ENCODE measurements at regions not wholly inside any gene's neighbourhood (a gene's known extent, or its start where the extent isn't known, plus 50 kb on each side); places are given as distances from the start of the nearest gene placed in this dataset.

DNA sequence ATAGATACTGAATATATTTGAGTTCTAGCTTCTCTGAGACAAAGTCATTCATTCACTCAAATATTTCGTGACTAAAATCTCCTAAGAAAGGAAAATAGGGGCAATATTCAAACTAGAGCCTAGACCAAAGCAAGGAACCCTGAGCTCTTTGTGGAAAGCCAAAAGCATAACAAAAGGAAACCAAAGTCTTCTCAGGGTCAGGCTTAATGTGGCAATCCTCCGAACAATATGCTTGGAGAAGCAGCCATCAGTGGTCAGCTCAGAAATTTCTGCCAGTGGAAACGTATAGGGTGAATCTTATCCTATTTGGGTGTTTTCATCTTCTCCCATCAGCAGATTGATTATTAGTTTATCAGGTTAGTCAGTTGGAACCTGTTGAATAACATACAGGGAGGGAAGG, 151.3 kb upstream of the SLC13A1 start:
- no peak for DNase-seq (ENCODE audit: low read depth)
- no peak for TF ChIP-seq CTCF (IDR thresholded peaks at IDR 0.05; ENCODE audit: low read depth, low read length, missing control alignments)
- no peak overlapping the region for H3K4me3 ChIP-seq (ENCODE audit: low read depth, low read length)

DNA sequence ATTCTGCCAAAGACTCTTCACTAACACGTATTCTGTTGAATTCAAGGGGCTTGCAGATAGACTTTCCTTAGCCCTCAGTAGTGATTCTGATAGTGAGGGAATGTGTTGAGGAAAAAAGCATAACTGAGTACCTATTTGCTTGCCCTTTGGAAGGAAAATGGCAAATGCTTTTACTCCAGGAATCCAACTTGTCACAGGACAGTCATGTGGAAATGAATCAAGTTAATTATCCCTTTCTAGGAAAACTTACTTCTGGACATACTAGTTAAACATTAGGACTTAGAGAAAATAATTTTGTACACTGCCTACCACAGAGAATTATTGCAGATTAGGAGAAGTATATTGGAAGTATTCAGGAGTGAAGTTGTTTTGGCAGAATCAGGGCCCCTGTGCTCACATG, 148.9 kb upstream of the SLC13A1 start:
- TF ChIP-seq CTCF (IDR thresholded peaks at IDR 0.05; ENCODE audit: low read depth, low read length, missing control alignments) = no peak
- no peak overlapping the region for H3K4me3 ChIP-seq (ENCODE audit: low read depth, low read length)
- no peak for DNase-seq (ENCODE audit: low read depth)

DNA sequence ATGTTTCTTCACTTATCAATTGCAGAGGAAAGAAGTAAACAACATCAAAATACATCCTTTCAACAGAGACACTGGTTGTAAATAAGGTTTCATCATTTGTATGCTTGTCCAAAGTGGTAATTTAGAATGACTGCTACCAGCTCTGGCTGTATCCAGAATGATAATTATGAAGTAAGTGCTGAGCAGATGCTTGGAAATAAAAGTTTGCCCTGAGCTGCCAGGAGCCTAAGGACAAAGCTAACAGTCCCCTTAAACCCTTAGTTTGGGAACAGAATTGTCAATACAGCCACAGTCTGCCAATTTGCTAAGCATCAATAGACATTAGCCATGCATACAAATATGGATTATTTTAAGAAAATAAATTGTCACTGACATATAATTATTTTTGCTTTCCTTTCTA, 147.0 kb upstream of the SLC13A1 start:
- no peak overlapping the region for H3K4me3 ChIP-seq (ENCODE audit: low read depth, low read length)
- no peak for TF ChIP-seq CTCF (IDR thresholded peaks at IDR 0.05; ENCODE audit: low read depth, low read length, missing control alignments)
- no peak for DNase-seq (ENCODE audit: low read depth)

GRCh38 chr7:123343611-123344010, 143.8 kb upstream of the SLC13A1 start:
- H3K4me3 ChIP-seq (ENCODE audit: low read depth, low read length) = no peak overlapping the region
- no peak for DNase-seq (ENCODE audit: low read depth)
- TF ChIP-seq CTCF (IDR thresholded peaks at IDR 0.05; ENCODE audit: low read depth, low read length, missing control alignments) = no peak

DNA sequence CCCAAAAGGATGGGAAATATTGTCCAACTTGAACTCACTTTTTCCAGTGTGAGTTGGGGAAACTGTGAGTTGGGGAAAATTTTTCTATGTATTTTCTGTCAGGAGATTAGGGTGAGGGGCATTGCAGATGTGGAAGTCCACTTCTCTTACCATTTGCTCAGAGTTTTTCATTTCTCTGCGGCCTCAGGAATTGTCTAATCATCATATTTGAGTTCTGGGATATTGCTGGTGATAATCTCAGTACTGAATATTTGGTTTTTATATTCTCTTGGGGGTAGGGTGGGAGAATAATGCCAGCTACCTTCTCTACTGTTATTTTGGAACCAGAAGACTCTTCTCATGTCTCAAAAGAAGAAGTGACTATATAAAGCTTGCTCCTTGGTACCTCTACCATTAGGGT, 141.3 kb upstream of the SLC13A1 start:
- no peak for DNase-seq (ENCODE audit: low read depth)
- H3K4me3 ChIP-seq (ENCODE audit: low read depth, low read length) = no peak overlapping the region
- no peak for TF ChIP-seq CTCF (IDR thresholded peaks at IDR 0.05; ENCODE audit: low read depth, low read length, missing control alignments)

- TF ChIP-seq CTCF (IDR thresholded peaks at IDR 0.05; ENCODE audit: low read depth, low read length, missing control alignments) = no peak
- no peak overlapping the region for H3K4me3 ChIP-seq (ENCODE audit: low read depth, low read length)
- DNase-seq (ENCODE audit: low read depth) = no peak
These were observed 138.9 kb upstream of the SLC13A1 start for GRCh38 chr7:123338688-123339087.

DNA sequence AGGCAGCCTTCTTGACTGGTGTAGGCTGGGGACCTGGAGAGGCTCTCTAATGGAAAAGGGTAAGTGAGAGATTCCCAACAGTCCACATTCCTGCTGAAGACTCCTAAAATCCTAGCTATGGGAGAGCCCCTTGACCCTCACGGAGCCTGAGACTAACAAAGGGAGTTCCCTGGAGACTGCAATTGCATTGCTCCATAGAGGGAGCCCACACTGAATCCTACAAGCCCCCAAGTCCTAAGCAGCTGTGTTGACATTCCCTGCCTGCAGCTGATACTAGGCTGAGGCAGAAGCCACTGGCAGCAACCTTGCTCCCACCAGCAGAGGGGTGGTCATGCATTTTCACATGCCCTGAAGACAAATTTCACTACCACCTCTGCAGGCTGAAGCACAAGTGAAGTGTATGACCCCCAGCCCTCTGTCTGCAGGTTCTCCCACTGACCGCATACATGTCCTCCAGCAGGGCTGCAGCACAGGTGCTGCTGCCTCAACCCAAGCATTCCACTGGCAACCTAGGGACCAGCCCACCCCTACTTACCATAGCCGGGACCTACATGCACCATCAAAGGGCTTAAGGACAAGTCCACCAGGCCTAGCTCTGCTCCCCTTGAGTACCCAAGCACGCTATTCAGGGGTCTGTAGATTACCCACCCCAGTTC, 130.3 kb upstream of the SLC13A1 start:
- no peak for DNase-seq (ENCODE audit: low read depth)
- TF ChIP-seq CTCF (IDR thresholded peaks at IDR 0.05; ENCODE audit: low read depth, low read length, missing control alignments) = no peak

More for the DNA sequence above, 130.3 kb upstream of the SLC13A1 start:
- H3K4me3 ChIP-seq (ENCODE audit: low read depth, low read length) = no peak overlapping the region
